ENCODE measurements at regions not wholly inside any gene's neighbourhood (a gene's known extent, or its start where the extent isn't known, plus 50 kb on each side); places are given as distances from the start of the nearest gene placed in this dataset.

DNA sequence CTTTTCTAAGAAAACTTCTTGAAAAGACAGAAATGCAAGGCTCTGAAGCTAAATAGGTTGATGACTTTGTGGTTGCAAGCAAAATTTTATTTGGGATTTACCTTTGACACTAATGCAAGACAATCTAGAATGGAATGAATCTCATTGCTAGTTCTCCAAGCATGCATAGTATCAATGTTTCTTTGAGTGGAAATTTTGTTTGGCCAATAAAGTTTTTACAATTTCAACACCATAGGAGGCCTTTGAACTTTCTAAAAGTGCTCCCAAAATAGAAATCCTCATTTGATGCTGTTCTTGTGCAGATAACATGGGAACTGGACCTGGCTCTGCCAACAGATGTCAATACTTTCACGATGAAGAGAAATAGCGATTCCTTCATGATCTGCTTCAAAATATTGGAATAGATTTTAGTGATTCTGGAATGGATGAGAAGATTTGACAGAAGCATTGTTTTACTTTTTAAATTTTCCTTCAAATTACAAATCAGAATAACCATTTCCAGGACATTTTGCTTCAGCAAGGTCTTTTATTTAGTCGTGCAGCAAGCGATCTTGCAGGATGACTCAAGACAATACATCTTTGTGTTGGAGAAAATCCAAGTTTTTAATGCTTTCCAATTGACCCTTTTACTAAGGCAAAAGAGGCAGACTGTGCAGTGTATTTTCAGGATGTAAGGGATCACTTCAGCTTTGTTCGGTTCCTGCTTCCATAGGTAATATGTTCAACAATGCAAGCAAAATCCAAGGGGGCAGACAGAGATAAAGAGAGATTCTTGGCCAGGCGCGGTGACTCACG is 51.7 kb upstream of the OTUD4 start:
- in situ Hi-C loops (cut with HindIII; ENCODE audit: low sequenced_read_pairs), result no loop called here
- no peak overlapping the region for H3K4me3 ChIP-seq (ENCODE audit: low read depth, low read length)
- DNase-seq (ENCODE audit: low read depth), result peak; percentile 29
- TF ChIP-seq, protein P1, sequence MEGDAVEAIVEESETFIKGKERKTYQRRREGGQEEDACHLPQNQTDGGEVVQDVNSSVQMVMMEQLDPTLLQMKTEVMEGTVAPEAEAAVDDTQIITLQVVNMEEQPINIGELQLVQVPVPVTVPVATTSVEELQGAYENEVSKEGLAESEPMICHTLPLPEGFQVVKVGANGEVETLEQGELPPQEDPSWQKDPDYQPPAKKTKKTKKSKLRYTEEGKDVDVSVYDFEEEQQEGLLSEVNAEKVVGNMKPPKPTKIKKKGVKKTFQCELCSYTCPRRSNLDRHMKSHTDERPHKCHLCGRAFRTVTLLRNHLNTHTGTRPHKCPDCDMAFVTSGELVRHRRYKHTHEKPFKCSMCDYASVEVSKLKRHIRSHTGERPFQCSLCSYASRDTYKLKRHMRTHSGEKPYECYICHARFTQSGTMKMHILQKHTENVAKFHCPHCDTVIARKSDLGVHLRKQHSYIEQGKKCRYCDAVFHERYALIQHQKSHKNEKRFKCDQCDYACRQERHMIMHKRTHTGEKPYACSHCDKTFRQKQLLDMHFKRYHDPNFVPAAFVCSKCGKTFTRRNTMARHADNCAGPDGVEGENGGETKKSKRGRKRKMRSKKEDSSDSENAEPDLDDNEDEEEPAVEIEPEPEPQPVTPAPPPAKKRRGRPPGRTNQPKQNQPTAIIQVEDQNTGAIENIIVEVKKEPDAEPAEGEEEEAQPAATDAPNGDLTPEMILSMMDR (IDR thresholded peaks at IDR 0.05; ENCODE audit: low read depth, low read length, missing control alignments), result no peak

DNA sequence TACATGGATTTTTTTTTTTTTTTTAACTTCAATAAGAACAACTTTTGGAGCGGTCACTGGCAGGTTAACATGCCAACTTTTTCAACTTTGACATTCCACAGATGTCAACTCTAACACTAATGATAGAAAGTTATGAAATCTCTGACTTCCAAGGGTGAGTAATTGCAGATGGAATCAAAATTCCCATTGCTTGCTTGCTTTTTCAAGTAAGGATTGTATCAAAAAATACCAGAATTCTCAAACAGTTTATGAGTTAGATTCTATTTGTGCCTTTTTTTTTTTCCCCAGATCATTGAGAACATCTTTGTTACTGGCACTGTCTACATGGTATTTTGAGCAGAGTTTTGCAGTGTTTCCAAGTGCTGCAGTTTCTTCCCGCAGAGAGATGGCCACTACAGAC is 50.3 kb upstream of the OTUD4 start:
- in situ Hi-C loops (cut with HindIII; ENCODE audit: low sequenced_read_pairs), result no loop called here
- H3K4me3 ChIP-seq (ENCODE audit: low read depth, low read length), result no peak overlapping the region
- TF ChIP-seq, protein P1 (IDR thresholded peaks at IDR 0.05; ENCODE audit: low read depth, low read length, missing control alignments), result no peak
- no peak for DNase-seq (ENCODE audit: low read depth)
